ENCODE measurements at regions not wholly inside any gene's neighbourhood (a gene's known extent, or its start where the extent isn't known, plus 50 kb on each side); places are given as distances from the start of the nearest gene placed in this dataset.

- TF ChIP-seq CTCF (IDR thresholded peaks at IDR 0.05; ENCODE audit: control insufficient read depth, extremely low read depth, insufficient read depth), result no peak
- DNase-seq (ENCODE audit: low read depth), result no peak
- H3K4me3 ChIP-seq (ENCODE audit: low read depth, low read length), result no peak overlapping the region
Measured at GRCh38 chr14:97408503-97408902, 611.3 kb downstream of the VRK1 start.

DNA sequence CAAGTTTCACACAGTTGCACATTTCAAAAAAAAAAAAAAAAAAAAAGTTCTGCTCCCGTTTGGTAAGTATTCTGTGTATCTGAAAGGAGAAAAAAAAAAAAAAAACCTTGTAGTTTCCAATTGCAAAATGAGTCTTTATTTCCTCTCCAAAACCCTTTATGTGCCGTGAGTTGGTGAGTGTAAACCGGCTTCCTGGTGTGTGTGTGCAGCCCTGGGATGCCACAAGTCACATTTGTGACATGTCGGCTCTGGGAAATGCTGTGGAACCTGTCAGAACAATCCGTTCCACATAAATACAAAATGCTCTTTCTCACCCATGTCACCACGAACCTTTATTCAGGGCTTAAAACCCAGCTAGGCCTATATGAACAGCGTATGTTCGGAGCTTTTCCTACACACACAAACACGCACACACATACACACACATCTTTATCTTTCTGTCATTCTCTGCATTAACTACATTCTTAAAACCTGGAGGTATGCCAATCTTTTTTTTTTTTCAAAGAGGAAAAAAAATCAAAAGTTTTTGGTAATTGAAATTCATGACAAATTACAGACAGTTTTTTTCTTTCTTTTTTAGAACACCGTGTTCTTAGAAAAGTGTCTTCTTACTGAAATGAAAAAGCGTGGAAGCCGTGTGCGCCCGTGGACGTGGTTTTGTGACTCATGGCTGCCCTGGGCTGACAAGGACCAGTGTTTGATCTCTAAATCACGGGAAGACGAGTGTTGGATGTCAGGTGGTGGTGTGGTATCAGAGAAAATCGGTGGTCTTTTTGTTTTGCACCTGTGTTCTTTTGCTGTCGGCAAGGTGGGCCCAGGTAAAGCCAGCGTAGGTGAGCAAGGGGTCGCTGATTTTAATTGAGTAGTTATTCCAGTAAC lies 612.0 kb downstream of the VRK1 start:
- no peak for TF ChIP-seq CTCF (IDR thresholded peaks at IDR 0.05; ENCODE audit: control insufficient read depth, extremely low read depth, insufficient read depth)
- H3K4me3 ChIP-seq (ENCODE audit: low read depth, low read length), result no peak overlapping the region
- DNase-seq (ENCODE audit: low read depth), result no peak

- no peak overlapping the region for H3K4me3 ChIP-seq (ENCODE audit: low read depth, low read length)
- no peak for DNase-seq (ENCODE audit: low read depth)
- TF ChIP-seq CTCF (IDR thresholded peaks at IDR 0.05; ENCODE audit: control insufficient read depth, extremely low read depth, insufficient read depth), result no peak
Measured at GRCh38 chr14:97410667-97411620, 613.8 kb downstream of the VRK1 start.

DNA sequence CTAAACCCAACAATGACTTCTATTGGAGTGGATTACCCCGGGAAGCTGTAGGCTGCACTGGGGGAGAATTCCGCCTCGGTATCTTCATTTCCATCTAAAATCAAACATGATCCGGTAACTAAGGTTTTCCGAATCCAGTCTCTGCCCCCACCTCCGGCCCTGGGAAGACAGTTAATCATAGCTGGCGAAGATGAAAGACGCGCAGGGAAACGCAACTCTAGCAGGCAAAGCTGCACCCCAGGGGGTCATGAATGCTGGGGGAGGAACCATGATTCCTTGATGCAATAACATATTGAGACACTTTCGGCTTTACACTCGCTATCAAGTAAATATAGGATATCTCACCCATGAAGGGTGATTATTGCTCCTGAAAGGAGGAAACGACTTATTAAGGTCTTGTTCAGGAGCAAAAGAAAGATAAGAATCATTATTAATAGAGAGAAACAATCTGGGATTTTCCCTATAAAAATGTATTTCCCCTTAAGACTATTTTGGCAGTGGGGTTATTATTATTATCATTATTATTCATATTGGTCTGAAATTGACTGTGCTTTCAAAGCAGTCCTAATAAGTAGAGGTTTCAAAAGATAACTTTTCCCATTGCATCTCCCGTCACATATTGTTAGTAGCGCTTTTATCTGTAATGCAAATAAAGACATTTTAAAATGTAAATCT lies 614.9 kb downstream of the VRK1 start:
- DNase-seq (ENCODE audit: low read depth), result no peak
- H3K4me3 ChIP-seq (ENCODE audit: low read depth, low read length), result no peak overlapping the region
- TF ChIP-seq CTCF (IDR thresholded peaks at IDR 0.05; ENCODE audit: control insufficient read depth, extremely low read depth, insufficient read depth), result no peak

GRCh38 chr14:97413022-97413539 lies 615.9 kb downstream of the VRK1 start:
- DNase-seq (ENCODE audit: low read depth), result no peak
- TF ChIP-seq CTCF (IDR thresholded peaks at IDR 0.05; ENCODE audit: control insufficient read depth, extremely low read depth, insufficient read depth), result no peak

DNA sequence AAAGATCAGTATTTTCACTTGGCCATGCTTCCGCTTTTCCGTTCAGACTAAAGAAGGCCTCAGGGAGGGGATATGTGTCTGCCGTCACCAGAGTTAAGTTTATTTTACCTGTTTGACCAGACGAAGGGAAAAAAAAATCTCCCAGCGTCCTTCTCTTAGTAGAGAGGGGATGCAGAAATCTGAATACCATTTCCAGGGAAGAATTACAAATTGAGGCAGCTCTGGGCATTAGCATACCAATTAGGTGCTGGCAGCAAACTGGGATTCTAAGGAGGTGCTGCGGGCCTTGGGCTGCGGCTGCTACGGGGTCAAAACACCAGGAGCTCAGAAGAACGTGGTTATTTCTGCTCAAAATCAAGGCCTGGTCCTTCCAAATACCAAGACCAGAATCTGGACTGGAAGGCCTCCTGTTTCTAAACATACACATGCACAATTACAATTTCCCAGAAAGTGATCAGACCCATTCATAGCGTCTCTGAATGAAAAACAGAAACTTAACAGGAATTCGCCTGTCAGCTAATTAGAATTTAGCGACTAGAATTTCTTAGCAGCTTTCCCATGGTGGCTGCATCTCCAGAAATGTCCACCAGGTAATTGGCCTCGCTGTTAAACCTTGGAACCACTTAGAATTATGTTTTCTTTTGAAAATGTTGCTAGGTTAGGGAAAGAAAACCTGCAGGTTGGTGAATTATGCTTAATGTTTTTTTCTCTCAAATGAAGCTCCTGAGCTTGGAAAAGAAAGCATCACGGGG lies 617.0 kb downstream of the VRK1 start:
- no peak overlapping the region for H3K4me3 ChIP-seq (ENCODE audit: low read depth, low read length)
- DNase-seq (ENCODE audit: low read depth), result no peak
- TF ChIP-seq CTCF (IDR thresholded peaks at IDR 0.05; ENCODE audit: control insufficient read depth, extremely low read depth, insufficient read depth), result no peak

More at GRCh38 chr14:97413022-97413539, 615.9 kb downstream of the VRK1 start:
- H3K4me3 ChIP-seq (ENCODE audit: low read depth, low read length), result no peak overlapping the region

All from LNCaP clone FGC (cell line).